RWPE1 (cell line): ENCODE measurements at regions not wholly inside any gene's neighbourhood (a gene's known extent, or its start where the extent isn't known, plus 50 kb on each side); places are given as distances from the start of the nearest gene placed in this dataset.
A peak's percentile ranks its signal among the peaks of the same experiment; 100 is the strongest.

Experiments
- CTCF ChIA-PET: fragments of 350-600 bp; sonication (Branson Sonifier 250); formaldehyde crosslinking; extraction: SDS; loops from one replicate; lab custom pipeline; 2021; lab: Yijun Ruan, JAX
- POLR2A ChIA-PET: fragments of 400-600 bp; formaldehyde crosslinking; extraction: SDS; loops from one replicate; lab custom pipeline; 2020; ENCODE audit warnings: antibody characterized with exemption; ENCODE audit not compliant: low non-redundant PET; lab: Yijun Ruan, JAX
- DNase-seq: peaks from one replicate; pipeline ENCODE4 v3.0.0; 2012; ENCODE audit warnings: low spot score
- H3K27ac ChIP-seq: fragments of 450-650 bp; 2 replicates; pipeline ENCODE4 v1.5.1; 2017
- CTCF ChIP-seq: fragments of 450-650 bp; conservative IDR thresholded peaks from 2 replicates; pipeline ENCODE4 v1.5.1; 2017; ENCODE audit warnings: low read depth, mild to moderate bottlenecking

- CTCF ChIA-PET = interaction anchor here (0.7 to 2.4 kb wide), 2 partner anchors 17 to 1172 kb away, joined by 3 to 11 read pairs; no protein-coding TSS in a partner anchor
- no peak for TF ChIP-seq CTCF
- H3K27ac ChIP-seq = peak overlapping the region; percentile 93
- POLR2A ChIA-PET = no interaction called here
- DNase-seq = peak; percentile 89
Measured at GRCh38 chr14:54312166-54312801, 84.5 kb upstream of the CDKN3 start.

GRCh38 chr14:54314365-54315104 lies 82.3 kb upstream of the CDKN3 start:
- no peak overlapping the region for H3K27ac ChIP-seq
- ChIA-PET POLR2A (no interaction called here), CTCF (interaction anchor here (0.7 kb wide), 1 partner anchor 358 kb away, joined by 3 read pairs; the partner anchor contains the start of gene BMP4)
- TF ChIP-seq CTCF = no peak
- DNase-seq = no peak

- CTCF ChIA-PET = interaction anchor here (0.9 kb wide), 1 partner anchor 13 kb away, joined by 3 read pairs; no protein-coding TSS in a partner anchor
- DNase-seq = no peak
- TF ChIP-seq CTCF = no peak
- POLR2A ChIA-PET = no interaction called here
- no peak overlapping the region for H3K27ac ChIP-seq
Measured at GRCh38 chr14:54316652-54317051, 80.2 kb upstream of the CDKN3 start.

GRCh38 chr14:54317391-54317790 lies 79.4 kb upstream of the CDKN3 start:
- POLR2A ChIA-PET = no interaction called here
- H3K27ac ChIP-seq = no peak overlapping the region
- no peak for TF ChIP-seq CTCF
- CTCF ChIA-PET = interaction anchor here (0.9 kb wide), 1 partner anchor 12 kb away, joined by 3 read pairs; no protein-coding TSS in a partner anchor
- no peak for DNase-seq

- DNase-seq = no peak
- H3K27ac ChIP-seq = no peak overlapping the region
- ChIA-PET POLR2A (no interaction called here), CTCF (no interaction called here)
- no peak for TF ChIP-seq CTCF
Measured at GRCh38 chr14:54322246-54322645, 74.6 kb upstream of the CDKN3 start.

- DNase-seq = no peak
- ChIA-PET POLR2A (no interaction called here), CTCF (no interaction called here)
- TF ChIP-seq CTCF = no peak
- no peak overlapping the region for H3K27ac ChIP-seq
Measured at GRCh38 chr14:54322701-54323337, 74.0 kb upstream of the CDKN3 start.
